ENCODE measurements at regions not wholly inside any gene's neighbourhood (a gene's known extent, or its start where the extent isn't known, plus 50 kb on each side); places are given as distances from the start of the nearest gene placed in this dataset.
"Not testable (repeated sequence)": the region's sequence is repeated elsewhere in the genome, so short reads cannot be mapped to it uniquely, and the experiment has no call there.

- POLR2A ChIA-PET: no interaction called here
- no peak for DNase-seq (ENCODE audit: extremely low spot score)
- no peak for TF ChIP-seq CTCF (IDR thresholded peaks at IDR 0.05; ENCODE audit: control extremely low read depth, extremely low read depth, low read depth, missing control alignments)
- CTCF ChIA-PET: no interaction called here
Measured at GRCh38 chr17:27944546-27945332, 51.6 kb upstream of the LYRM9 start.

GRCh38 chr17:27945333-27945616 lies 52.1 kb upstream of the LYRM9 start:
- no peak for DNase-seq (ENCODE audit: extremely low spot score)
- ChIA-PET POLR2A (no interaction called here), CTCF (no interaction called here)
- TF ChIP-seq CTCF (IDR thresholded peaks at IDR 0.05; ENCODE audit: control extremely low read depth, extremely low read depth, low read depth, missing control alignments): no peak

- DNase-seq (ENCODE audit: extremely low spot score): no peak
- no peak for TF ChIP-seq CTCF (IDR thresholded peaks at IDR 0.05; ENCODE audit: control extremely low read depth, extremely low read depth, low read depth, missing control alignments)
- CTCF ChIA-PET: interaction anchor here (0.9 to 1.5 kb wide), 2 partner anchors 12 to 15 kb away, joined by 3 to 5 read pairs; no protein-coding TSS in a partner anchor
- POLR2A ChIA-PET: no interaction called here
Measured at GRCh38 chr17:27945953-27946352, 52.8 kb upstream of the LYRM9 start.

- DNase-seq (ENCODE audit: extremely low spot score): no peak
- CTCF ChIA-PET: interaction anchor here (0.9 to 1.5 kb wide), 2 partner anchors 12 to 15 kb away, joined by 3 to 5 read pairs; no protein-coding TSS in a partner anchor
- POLR2A ChIA-PET: interaction anchor here (0.5 kb wide), 1 partner anchor 17 kb away, joined by 7 read pairs; no protein-coding TSS in a partner anchor
- no peak for TF ChIP-seq CTCF (IDR thresholded peaks at IDR 0.05; ENCODE audit: control extremely low read depth, extremely low read depth, low read depth, missing control alignments)
Measured at GRCh38 chr17:27946513-27946912, 53.3 kb upstream of the LYRM9 start.

- no peak for DNase-seq (ENCODE audit: extremely low spot score)
- TF ChIP-seq CTCF (IDR thresholded peaks at IDR 0.05; ENCODE audit: control extremely low read depth, extremely low read depth, low read depth, missing control alignments): no peak
- POLR2A ChIA-PET: no interaction called here
- CTCF ChIA-PET: interaction anchor here (0.9 to 1.5 kb wide), 2 partner anchors 13 to 14 kb away, joined by 3 to 5 read pairs; no protein-coding TSS in a partner anchor
Measured at GRCh38 chr17:27947005-27947406, 53.8 kb upstream of the LYRM9 start.

- POLR2A ChIA-PET: no interaction called here
- no peak for TF ChIP-seq CTCF (IDR thresholded peaks at IDR 0.05; ENCODE audit: control extremely low read depth, extremely low read depth, low read depth, missing control alignments)
- CTCF ChIA-PET: interaction anchor here (0.7 to 1.4 kb wide), 4 partner anchors 9 to 305 kb away, joined by 3 to 5 read pairs (median 3); no protein-coding TSS in a partner anchor
- no peak for DNase-seq (ENCODE audit: extremely low spot score)
Measured at GRCh38 chr17:27949304-27949703, 56.1 kb upstream of the LYRM9 start.

GRCh38 chr17:27950225-27950624 lies 57.1 kb upstream of the LYRM9 start:
- POLR2A ChIA-PET; DNase-seq (ENCODE audit: extremely low spot score): not testable (repeated sequence)
- CTCF ChIA-PET: interaction anchor here (1.3 to 1.4 kb wide), 2 partner anchors 13 to 304 kb away, joined by 3 to 5 read pairs; no protein-coding TSS in a partner anchor
